Upper lobe of left lung (tissue), 4 donors: ENCODE measurements at regions not wholly inside any gene's neighbourhood (a gene's known extent, or its start where the extent isn't known, plus 50 kb on each side); places are given as distances from the start of the nearest gene placed in this dataset.

Source experiments
- CTCF ChIP-seq, 6 experiments: fragments of 450-650 bp in 4 of 6; fragments of 200-600 bp in 2 of 6; sonication (generic) in 2 of 6; IDR thresholded peaks; one replicate each; pipeline ENCODE4 v1.5.1; 2016 to 2019; ENCODE audit warnings: antibody characterized with exemption in 6 of 6
- EP300 ChIP-seq, 4 donors: sonication (generic); formaldehyde crosslinking; IDR thresholded peaks; one replicate each; pipeline ENCODE4 v1.5.1; 2017; ENCODE audit warnings: antibody characterized with exemption in 4 of 4, control low read depth in 2 of 4

DNA sequence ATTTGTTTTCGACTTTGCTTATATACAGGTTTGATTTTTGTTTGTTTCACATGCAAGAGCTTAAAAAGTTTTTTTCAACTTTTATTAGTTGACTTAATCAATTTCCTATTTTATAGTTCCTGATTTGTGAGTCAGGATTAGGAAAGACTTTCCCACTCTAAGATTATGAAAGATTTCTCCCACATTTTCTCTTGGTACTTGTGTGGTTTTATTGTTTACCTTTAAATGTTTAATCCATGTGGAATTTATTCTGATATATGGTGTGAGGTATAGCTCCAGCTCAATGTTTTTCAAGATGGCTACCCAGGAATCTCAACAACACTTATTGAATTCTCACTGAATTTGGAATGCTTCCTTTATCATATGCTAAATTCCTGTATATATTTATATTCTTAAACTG is 117.8 kb upstream of the LGALSL start:
- no peak for TF ChIP-seq CTCF (IDR thresholded peaks at IDR 0.05)
- no peak for TF ChIP-seq EP300 (IDR thresholded peaks at IDR 0.05)
